HG03103 (cell line): ENCODE measurements at regions not wholly inside any gene's neighbourhood (a gene's known extent, or its start where the extent isn't known, plus 50 kb on each side); places are given as distances from the start of the nearest gene placed in this dataset.

Source experiments
- ATAC-seq: cut with Tn5 transposase; IDR thresholded peaks from one replicate; pipeline ENCODE4 v1.9.1; 2021; ENCODE audit warnings: low read depth; ENCODE audit not compliant: unreplicated experiment

GRCh38 chr22:47567126-47568090 lies 805.0 kb downstream of the TBC1D22A start:
- no peak for ATAC-seq

GRCh38 chr22:47566491-47566890 lies 804.0 kb downstream of the TBC1D22A start:
- no peak for ATAC-seq

- ATAC-seq = no peak
Measured at GRCh38 chr22:47565607-47566006, 803.2 kb downstream of the TBC1D22A start.

GRCh38 chr22:47564651-47565434 lies 802.4 kb downstream of the TBC1D22A start:
- ATAC-seq = no peak

GRCh38 chr22:47564158-47564450 lies 801.7 kb downstream of the TBC1D22A start:
- ATAC-seq = no peak

- no peak for ATAC-seq
Measured at GRCh38 chr22:47563406-47564157, 801.1 kb downstream of the TBC1D22A start.

- no peak for ATAC-seq
Measured at GRCh38 chr22:47561766-47562165, 799.3 kb downstream of the TBC1D22A start.

- ATAC-seq = no peak
Measured at GRCh38 chr22:47561115-47561675, 798.7 kb downstream of the TBC1D22A start.

- no peak for ATAC-seq
Measured at GRCh38 chr22:47558828-47559700, 796.6 kb downstream of the TBC1D22A start.

GRCh38 chr22:47556473-47556872 lies 794.0 kb downstream of the TBC1D22A start:
- ATAC-seq = no peak

- ATAC-seq = no peak
Measured at GRCh38 chr22:47553436-47553835, 791.0 kb downstream of the TBC1D22A start.

GRCh38 chr22:47552541-47553205 lies 790.2 kb downstream of the TBC1D22A start:
- ATAC-seq = no peak

GRCh38 chr22:47552024-47552423 lies 789.6 kb downstream of the TBC1D22A start:
- ATAC-seq = no peak

GRCh38 chr22:47551431-47551775 lies 789.0 kb downstream of the TBC1D22A start:
- no peak for ATAC-seq

- ATAC-seq = no peak
Measured at GRCh38 chr22:47550524-47551430, 788.3 kb downstream of the TBC1D22A start.

GRCh38 chr22:47549741-47550340 lies 787.4 kb downstream of the TBC1D22A start:
- no peak for ATAC-seq

GRCh38 chr22:47548953-47549740 lies 786.7 kb downstream of the TBC1D22A start:
- no peak for ATAC-seq
